Lower lobe of right lung (tissue), 2 donors: ENCODE measurements at regions not wholly inside any gene's neighbourhood (a gene's known extent, or its start where the extent isn't known, plus 50 kb on each side); places are given as distances from the start of the nearest gene placed in this dataset.
"Not testable (repeated sequence)": the region's sequence is repeated elsewhere in the genome, so short reads cannot be mapped to it uniquely, and the experiment has no call there.

Experiments
- ATAC-seq, 2 donors: fragments of 200-7000 bp; cut with Tn5 transposase; one replicate each; pipeline ENCODE4 v1.9.1; 2020 to 2022; ENCODE audit warnings: mild to moderate bottlenecking in 2 of 2, moderate library complexity in 2 of 2
- DNase-seq: peaks from one replicate; pipeline ENCODE4 v3.0.0-alpha.2; 2020
- H3K27ac ChIP-seq: fragments of 200-600 bp; one replicate; pipeline ENCODE4 v1.8.0; 2022
- H3K27me3 ChIP-seq: fragments of 200-600 bp; one replicate; pipeline ENCODE4 v1.8.0; 2022; ENCODE audit warnings: low read depth
- H3K36me3 ChIP-seq: fragments of 200-600 bp; one replicate; pipeline ENCODE4 v1.8.0; 2022; ENCODE audit warnings: mild to moderate bottlenecking
- H3K4me1 ChIP-seq: fragments of 200-600 bp; one replicate; pipeline ENCODE4 v1.8.0; 2022
- H3K4me3 ChIP-seq: fragments of 200-600 bp; one replicate; pipeline ENCODE4 v1.8.0; 2022; ENCODE audit warnings: mild to moderate bottlenecking
- H3K9me3 ChIP-seq: fragments of 200-600 bp; one replicate; pipeline ENCODE4 v1.8.0; 2022
- intact Hi-C: fragments of 100-400 bp; cut with DNase I; formaldehyde crosslinking; loops from one replicate; pipeline ENCODE4 v1.11.0; 2022
- TF ChIP-seq, protein P1 (sequence below): fragments of 200-600 bp; IDR thresholded peaks from one replicate; pipeline ENCODE4 v1.8.0; 2022; ENCODE audit warnings: antibody characterized with exemption, mild to moderate bottlenecking
- donor health status: DM: no; HTN: yes; CAD: no; lungs with severe emphysema.

DNA sequence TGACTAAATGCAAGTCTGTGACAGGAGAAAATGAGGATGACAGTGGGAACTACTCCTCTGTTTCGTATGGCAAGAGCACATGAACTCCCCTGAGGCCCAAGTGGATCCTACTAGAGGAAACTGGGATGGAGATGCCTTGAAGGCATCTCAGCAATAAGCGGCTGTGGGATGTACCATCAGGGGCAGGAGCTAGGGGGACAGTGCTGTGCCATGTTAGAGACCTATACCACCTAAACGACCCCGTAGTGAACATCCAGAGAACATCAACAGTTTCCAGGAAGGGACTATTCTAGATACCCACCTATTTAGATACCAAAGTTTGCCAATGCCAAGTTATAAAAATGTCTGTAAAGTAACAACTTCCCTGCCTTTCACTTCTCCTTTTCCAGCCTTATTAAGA, 860.8 kb upstream of the ACVR2A start:
- intact Hi-C loops: no loop called here
- Histone ChIP-seq H3K27ac (no peak overlapping the region), H3K36me3 (no peaks in the 10 kb centered on the region), H3K27me3 (no peaks in the 10 kb centered on the region), H3K9me3 (no peaks in the 10 kb centered on the region), H3K4me1 (no peaks in the 10 kb centered on the region), H3K4me3 (no peak overlapping the region)
- no peak for ATAC-seq
- DNase-seq: no peak
- TF ChIP-seq, protein P1, sequence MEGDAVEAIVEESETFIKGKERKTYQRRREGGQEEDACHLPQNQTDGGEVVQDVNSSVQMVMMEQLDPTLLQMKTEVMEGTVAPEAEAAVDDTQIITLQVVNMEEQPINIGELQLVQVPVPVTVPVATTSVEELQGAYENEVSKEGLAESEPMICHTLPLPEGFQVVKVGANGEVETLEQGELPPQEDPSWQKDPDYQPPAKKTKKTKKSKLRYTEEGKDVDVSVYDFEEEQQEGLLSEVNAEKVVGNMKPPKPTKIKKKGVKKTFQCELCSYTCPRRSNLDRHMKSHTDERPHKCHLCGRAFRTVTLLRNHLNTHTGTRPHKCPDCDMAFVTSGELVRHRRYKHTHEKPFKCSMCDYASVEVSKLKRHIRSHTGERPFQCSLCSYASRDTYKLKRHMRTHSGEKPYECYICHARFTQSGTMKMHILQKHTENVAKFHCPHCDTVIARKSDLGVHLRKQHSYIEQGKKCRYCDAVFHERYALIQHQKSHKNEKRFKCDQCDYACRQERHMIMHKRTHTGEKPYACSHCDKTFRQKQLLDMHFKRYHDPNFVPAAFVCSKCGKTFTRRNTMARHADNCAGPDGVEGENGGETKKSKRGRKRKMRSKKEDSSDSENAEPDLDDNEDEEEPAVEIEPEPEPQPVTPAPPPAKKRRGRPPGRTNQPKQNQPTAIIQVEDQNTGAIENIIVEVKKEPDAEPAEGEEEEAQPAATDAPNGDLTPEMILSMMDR: no peak

DNA sequence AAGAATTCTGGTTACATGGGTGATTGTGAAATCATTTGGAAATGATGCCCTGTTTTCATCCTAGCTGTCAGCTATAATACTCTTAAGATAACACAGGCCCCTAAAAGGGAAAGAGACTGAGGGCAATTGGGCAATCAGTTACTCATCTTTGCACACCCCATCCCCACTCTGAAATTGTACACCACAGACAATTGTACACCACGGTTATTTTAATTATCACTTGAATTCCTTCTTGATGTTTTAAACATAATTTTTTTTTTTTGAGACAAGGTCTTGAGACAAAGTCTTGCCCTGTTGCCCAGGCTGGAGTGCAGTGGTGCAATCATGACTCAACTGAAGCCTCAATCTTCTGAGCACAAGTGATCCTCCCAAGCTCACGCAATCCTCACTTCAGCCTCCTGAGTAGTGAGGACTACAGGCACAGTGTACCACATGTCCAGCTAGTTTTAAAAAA, 862.4 kb upstream of the ACVR2A start:
- intact Hi-C loops: no loop called here
- peak; percentile 46 for DNase-seq
- TF ChIP-seq, protein P1: no peak

DNA sequence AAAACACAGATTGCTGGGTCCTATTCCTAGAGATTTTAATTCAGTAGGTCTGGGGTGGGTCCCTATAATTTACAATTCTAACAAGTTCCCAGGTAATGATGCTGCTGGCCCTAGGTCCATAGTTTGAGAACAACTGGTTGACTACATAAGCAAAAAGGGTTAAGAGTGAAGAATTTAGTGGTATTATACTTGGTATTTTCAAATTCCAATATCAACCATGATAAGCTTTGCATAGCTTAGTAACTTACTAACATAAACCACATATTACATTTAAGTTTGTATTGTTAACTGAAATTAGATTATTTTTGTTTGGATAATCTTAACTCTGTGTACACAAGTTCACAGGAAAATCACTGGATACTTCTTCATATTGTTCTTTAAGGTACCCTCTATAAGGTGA, 862.9 kb upstream of the ACVR2A start:
- Histone ChIP-seq H3K9me3 (no peaks in the 10 kb centered on the region), H3K36me3 (no peaks in the 10 kb centered on the region), H3K4me1 (no peaks in the 10 kb centered on the region), H3K4me3 (no peak overlapping the region), H3K27ac (no peak overlapping the region), H3K27me3 (no peaks in the 10 kb centered on the region)
- no peak for DNase-seq
- ATAC-seq: no peak
- TF ChIP-seq, protein P1: no peak
- intact Hi-C loops: no loop called here

More for the DNA sequence above, 862.4 kb upstream of the ACVR2A start:
- Histone ChIP-seq H3K36me3 (no peaks in the 10 kb centered on the region), H3K9me3 (no peaks in the 10 kb centered on the region), H3K27me3 (no peaks in the 10 kb centered on the region), H3K4me1 (no peaks in the 10 kb centered on the region), H3K27ac (no peak overlapping the region), H3K4me3 (no peak overlapping the region)
- peak; percentile 77 to 82 for ATAC-seq

DNA sequence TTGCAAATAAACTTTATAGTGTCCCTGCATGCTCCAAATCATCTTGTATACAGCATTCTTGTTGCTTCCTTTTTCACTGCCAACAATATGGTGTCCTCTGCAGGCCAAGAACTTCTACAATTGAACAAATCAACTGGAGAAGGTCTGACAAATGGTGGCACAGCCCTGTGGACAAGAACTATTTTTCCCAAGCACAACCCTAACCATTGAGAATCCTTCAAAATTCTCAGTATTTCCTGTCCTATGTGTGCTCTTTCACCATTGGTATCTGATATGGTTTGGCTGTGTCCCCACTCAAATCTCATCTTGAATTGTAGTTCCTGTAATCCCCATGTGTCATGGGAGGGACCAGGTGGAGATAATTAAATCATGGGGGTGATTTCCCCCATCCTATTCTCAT, 865.1 kb upstream of the ACVR2A start:
- Histone ChIP-seq H3K9me3 (no peaks in the 10 kb centered on the region), H3K4me1 (no peaks in the 10 kb centered on the region), H3K27me3 (no peaks in the 10 kb centered on the region), H3K4me3 (no peak overlapping the region), H3K27ac (no peak overlapping the region), H3K36me3 (no peaks in the 10 kb centered on the region)
- ATAC-seq (no peak), DNase-seq (no peak)
- intact Hi-C loops: no loop called here
- TF ChIP-seq, protein P1: no peak

DNA sequence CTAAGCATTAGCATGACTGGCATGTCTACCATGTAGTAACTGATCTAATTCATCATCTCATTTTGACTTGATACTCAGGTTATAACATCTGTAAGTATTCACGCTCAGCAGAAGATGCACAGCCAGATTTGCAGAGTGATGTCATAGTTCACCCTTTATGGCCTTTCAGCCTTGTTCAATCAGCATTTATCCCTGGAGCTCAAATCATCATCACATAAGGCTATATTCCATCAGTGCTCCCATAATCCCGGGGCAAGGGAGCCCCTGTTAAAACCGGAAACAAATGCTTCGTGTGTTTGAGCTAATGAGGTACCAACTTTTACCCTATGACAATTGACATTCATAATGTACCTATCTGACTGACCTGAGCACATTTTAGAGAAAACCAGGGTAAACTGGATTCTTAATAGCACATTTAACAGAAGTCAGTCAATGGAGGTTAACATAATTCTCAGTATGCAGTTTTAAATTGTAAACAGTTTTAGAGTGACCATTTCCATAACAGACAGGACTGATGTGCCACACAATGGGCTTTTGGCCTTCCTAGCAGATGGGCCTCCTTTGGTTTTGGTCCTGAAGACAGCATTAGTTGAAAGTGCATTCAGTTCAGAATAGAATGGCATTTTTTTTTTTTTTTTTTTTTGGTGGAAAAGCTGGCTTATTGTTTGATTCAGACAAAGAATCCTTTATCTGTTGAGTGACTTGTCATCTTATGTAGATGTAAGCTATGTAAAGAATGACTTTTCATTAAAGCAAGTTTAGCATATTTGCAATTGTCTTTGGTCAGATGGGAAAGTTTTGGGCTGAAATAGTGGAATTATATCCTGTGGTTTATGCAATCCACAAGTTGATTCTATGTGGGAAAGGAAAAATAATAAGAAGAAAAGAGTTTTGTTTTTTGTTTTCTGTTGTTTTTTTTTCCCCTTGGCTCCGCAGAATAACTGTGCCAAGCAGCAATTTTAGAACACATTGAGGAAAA, 866.0 kb upstream of the ACVR2A start:
- no peak overlapping the region for H3K27ac ChIP-seq
- TF ChIP-seq, protein P1: no peak
- H3K36me3 ChIP-seq: no peaks in the 10 kb centered on the region
- H3K4me3 ChIP-seq: no peak overlapping the region
- no peaks in the 10 kb centered on the region for H3K4me1 ChIP-seq
- intact Hi-C loops: no loop called here
- no peaks in the 10 kb centered on the region for H3K27me3 ChIP-seq
- no peak for DNase-seq
- no peaks in the 10 kb centered on the region for H3K9me3 ChIP-seq
- no peak for ATAC-seq

DNA sequence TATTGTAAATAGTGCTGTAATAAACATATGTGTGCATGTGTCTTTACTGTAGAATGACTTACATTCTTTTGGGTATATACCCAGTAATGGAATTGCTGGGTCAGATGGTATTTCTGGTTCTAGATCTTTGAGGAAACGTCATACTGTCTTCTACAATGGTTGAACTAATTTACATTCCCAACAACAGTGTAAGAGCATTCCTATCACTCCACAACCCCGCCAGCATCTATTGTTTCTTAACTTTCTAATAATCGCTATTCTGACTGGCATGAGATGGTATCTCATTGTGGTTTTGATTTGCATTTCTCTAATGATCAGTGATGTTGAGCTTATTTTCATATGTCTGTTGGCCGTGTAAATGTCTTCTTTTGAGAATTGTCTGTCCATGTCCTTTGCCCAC, 873.8 kb upstream of the ACVR2A start:
- H3K36me3 ChIP-seq, H3K9me3 ChIP-seq, intact Hi-C loops, H3K27ac ChIP-seq, H3K27me3 ChIP-seq, ATAC-seq, DNase-seq, H3K4me1 ChIP-seq, H3K4me3 ChIP-seq: not testable (repeated sequence)

DNA sequence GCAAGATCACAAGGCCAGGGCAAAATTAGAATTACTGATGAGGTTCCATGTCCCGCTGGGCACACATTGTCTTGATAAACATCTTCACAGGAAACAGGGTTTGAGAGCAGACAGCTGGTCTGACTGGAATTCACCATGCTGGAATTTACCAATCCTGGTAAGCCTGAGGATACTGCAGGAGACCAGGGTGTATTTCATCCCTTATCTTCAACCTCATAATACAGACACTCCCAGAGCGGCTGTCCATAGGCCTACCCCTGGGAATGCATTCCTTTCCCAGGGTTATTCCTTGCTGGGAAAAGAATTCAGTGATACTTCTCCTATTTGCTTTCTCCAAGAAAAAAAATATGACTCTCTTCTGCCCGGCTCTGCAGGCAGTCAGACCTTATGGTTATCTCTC, 875.1 kb upstream of the ACVR2A start:
- H3K4me3 ChIP-seq, DNase-seq, intact Hi-C loops, H3K36me3 ChIP-seq, H3K9me3 ChIP-seq, H3K27me3 ChIP-seq, H3K4me1 ChIP-seq, ATAC-seq, H3K27ac ChIP-seq: not testable (repeated sequence)
